HepG2 (cell line): ENCODE measurements at regions not wholly inside any gene's neighbourhood (a gene's known extent, or its start where the extent isn't known, plus 50 kb on each side); places are given as distances from the start of the nearest gene placed in this dataset.

Experiments
- ATAC-seq: fragments of 200-7000 bp; cut with Tn5 transposase; 3 replicates; pipeline ENCODE4 v1.9.1; 2020; ENCODE audit warnings: mild to moderate bottlenecking, moderate library complexity
- BruUV-seq: library from RNA; stranded (reverse); fragments of 400-500 nt; replicated peaks from 2 replicates; lab custom pipeline; 2021; lab: Mats Ljungman, UMichigan
- CTCF ChIA-PET: fragments of 300-600 bp; formaldehyde crosslinking; extraction: SDS; loops from one replicate; lab custom pipeline; 2021; ENCODE audit warnings: low total read pairs, inconsistent platforms, low intra/inter-chr PET ratio; lab: Yijun Ruan, JAX
- POLR2A ChIA-PET: fragments of 350-600 bp; sonication (Branson Sonifier 250); formaldehyde crosslinking; loops from one replicate; lab custom pipeline; 2020; ENCODE audit warnings: antibody characterized with exemption, inconsistent platforms; lab: Yijun Ruan, JAX
- DNase-seq: peaks from one replicate; pipeline ENCODE4 v3.0.0-alpha.2; 2015; ENCODE audit warnings: low spot score
- FAIRE-seq: peaks from 3 replicates; lab custom pipeline; 2011; peaks lifted over from hg19 to GRCh38; lab: Jason Lieb, UNC
- H2AFZ ChIP-seq: one replicate; pipeline ENCODE4 v1.6.1; 2011; ENCODE audit warnings: low read length, inconsistent platforms
- H3K27ac ChIP-seq: fragments of 300-600 bp; 3 replicates; pipeline ENCODE4 v1.8.0; 2011; ENCODE audit warnings: mixed run types, mild to moderate bottlenecking, mixed read lengths, low read length, inconsistent platforms; ENCODE audit not compliant: insufficient read depth; ENCODE audit errors: extremely low read length
- H3K27me3 ChIP-seq, 2 experiments: fragments of 200-600 bp in 1 of 2; 2 replicates in 1 of 2; 3 replicates in 1 of 2; pipeline versions ENCODE4 v1.6.0 to v1.8.0; 2011; ENCODE audit warnings: low read length in 2 of 2, mild to moderate bottlenecking in 2 of 2, moderate library complexity in 2 of 2, inconsistent platforms in 1 of 2; ENCODE audit not compliant: insufficient read depth in 2 of 2, control insufficient read depth in 1 of 2
- H3K36me3 ChIP-seq, 2 experiments: fragments of 200-600 bp in 1 of 2; replicated peaks in 1 of 2; 2 replicates in 1 of 2; 3 replicates in 1 of 2; pipeline versions ENCODE4 v1.5.1 to v1.8.0; 2011; ENCODE audit warnings: low read length in 2 of 2, inconsistent platforms in 1 of 2; ENCODE audit not compliant: insufficient read depth in 2 of 2, control insufficient read depth in 1 of 2
- H3K4me1 ChIP-seq: 2 replicates; pipeline ENCODE4 v1.5.1; 2012; ENCODE audit warnings: low read length, inconsistent platforms; ENCODE audit not compliant: insufficient read depth
- H3K4me2 ChIP-seq: 2 replicates; pipeline ENCODE4 v1.6.0; 2011; ENCODE audit warnings: low read depth, low read length, inconsistent platforms
- H3K4me3 ChIP-seq, 3 experiments: fragments of 200-600 bp in 1 of 3; sonication (generic), shearing (Covaris generic) in 1 of 3; replicated peaks in 1 of 3; 2 replicates each; pipeline ENCODE4 v1.5.1; 2011 to 2016; ENCODE audit warnings: low read length in 3 of 3, inconsistent platforms in 2 of 3, low read depth in 2 of 3, mild to moderate bottlenecking in 2 of 3, control low read depth in 1 of 3, mixed read lengths in 1 of 3; ENCODE audit not compliant: insufficient read depth in 1 of 3
- H3K79me2 ChIP-seq: one replicate; pipeline ENCODE4 v1.6.1; 2011; ENCODE audit warnings: low read length, inconsistent platforms; ENCODE audit not compliant: insufficient read depth
- H3K9ac ChIP-seq: 2 replicates; pipeline ENCODE4 v1.6.0; 2011; ENCODE audit warnings: mild to moderate bottlenecking, low read depth, low read length, inconsistent platforms; ENCODE audit not compliant: insufficient read depth
- H3K9me3 ChIP-seq: 2 replicates; pipeline ENCODE4 v1.5.1; 2012; ENCODE audit warnings: mild to moderate bottlenecking, low read length
- H4K20me1 ChIP-seq: 2 replicates; pipeline ENCODE4 v1.6.0; 2011; ENCODE audit warnings: inconsistent platforms, mild to moderate bottlenecking, low read length, moderate library complexity; ENCODE audit not compliant: insufficient read depth
- CEBPZ ChIP-seq: IDR thresholded peaks from 2 replicates; pipeline ENCODE4 v1.6.1; 2012; ENCODE audit warnings: low read length, improper control_type of control experiment
- CREB1 ChIP-seq, 2 experiments: fragments of 450-650 bp in 1 of 2; IDR thresholded peaks; 2 replicates each; pipeline ENCODE4 v1.6.1; 2016 to 2017; ENCODE audit warnings: control low read depth in 1 of 2, mild to moderate bottlenecking in 1 of 2, missing compliant biosample characterization in 1 of 2, missing genetic modification characterization in 1 of 2
- CREM ChIP-seq, 2 experiments: sonication (generic) in 1 of 2; formaldehyde crosslinking in 1 of 2; IDR thresholded peaks; 2 replicates each; pipeline versions ENCODE4 v1.4.0 to v1.6.1; 2016 to 2020; ENCODE audit warnings: antibody characterized with exemption in 1 of 2, mild to moderate bottlenecking in 1 of 2, missing genetic modification reagents in 1 of 2
- KIAA2018 ChIP-seq: sonication (generic); formaldehyde crosslinking; IDR thresholded peaks from 2 replicates; pipeline ENCODE4 v1.5.0; 2020; ENCODE audit warnings: mild to moderate bottlenecking, missing genetic modification reagents, borderline replicate concordance
- MIER3 ChIP-seq: IDR thresholded peaks from 2 replicates; pipeline ENCODE4 v1.6.1; 2016; ENCODE audit warnings: missing compliant biosample characterization, borderline replicate concordance
- RFX3 ChIP-seq: IDR thresholded peaks from 2 replicates; pipeline ENCODE4 v1.6.1; 2016; ENCODE audit warnings: missing biosample characterization, missing genetic modification reagents
- SNAPC2 ChIP-seq: sonication (generic); formaldehyde crosslinking; IDR thresholded peaks from 2 replicates; pipeline ENCODE4 v1.8.1; 2022; ENCODE audit warnings: mild to moderate bottlenecking, missing genetic modification reagents
- ZBTB7A ChIP-seq: sonication (generic); formaldehyde crosslinking; IDR thresholded peaks from 2 replicates; pipeline ENCODE4 v1.8.0; 2022; ENCODE audit warnings: mild to moderate bottlenecking, missing genetic modification reagents
- ZNF3 ChIP-seq: IDR thresholded peaks from 2 replicates; pipeline ENCODE4 v1.7.0; 2017; ENCODE audit warnings: inconsistent platforms
- ZNF317 ChIP-seq: sonication (generic); formaldehyde crosslinking; IDR thresholded peaks from 2 replicates; pipeline ENCODE4 v1.5.0; 2020; ENCODE audit warnings: mild to moderate bottlenecking, missing genetic modification reagents
- ZNF34 ChIP-seq: sonication (generic); formaldehyde crosslinking; IDR thresholded peaks from 2 replicates; pipeline ENCODE4 v1.4.0; 2020; ENCODE audit warnings: mild to moderate bottlenecking, missing genetic modification reagents, borderline replicate concordance
- ZNF577 ChIP-seq: sonication (generic); formaldehyde crosslinking; IDR thresholded peaks from 2 replicates; pipeline ENCODE4 v1.4.0; 2020; ENCODE audit warnings: mild to moderate bottlenecking, low read depth, missing genetic modification reagents, borderline replicate concordance
- WGBS: methylation state at CpG from one replicate; pipeline ENCODE4 v1.1.6; 2017; ENCODE audit warnings: low lambda C conversion rate; 5-methylcytosine and 5-hydroxymethylcytosine counted together
- in situ Hi-C: cut with HindIII; loops from 2 replicates; pipeline ENCODE4 v1.10.0; 2017; ENCODE audit warnings: low pct_unique_long_range_greater_than_20kb; ENCODE audit not compliant: extremely low pct_ligation_motif_present
- intact Hi-C: fragments of 100-400 bp; cut with micrococcal nuclease; formaldehyde crosslinking; loops from one replicate; pipeline ENCODE4 v1.10.0; 2022; ENCODE audit not compliant: unreplicated experiment
- TF ChIP-seq, protein P1 (sequence below): sonication (generic); formaldehyde crosslinking; IDR thresholded peaks from 2 replicates; pipeline ENCODE4 v1.4.0; 2020; ENCODE audit warnings: low read depth, mild to moderate bottlenecking, missing genetic modification reagents

- Histone ChIP-seq H3K9me3 (no peaks in the 10 kb centered on the region), H3K9ac (no peak overlapping the region), H2AFZ (no peak overlapping the region), H3K27me3 (no peaks in the 10 kb centered on the region), H3K4me1 (no peaks in the 10 kb centered on the region), H3K79me2 (no peaks in the 10 kb centered on the region), H3K4me2 (no peak overlapping the region), H4K20me1 (no peaks in the 10 kb centered on the region), H3K4me3 (no peak overlapping the region), H3K36me3 (no peaks in the 10 kb centered on the region), H3K27ac (no peak overlapping the region)
- WGBS = 41% methylated on average over 4 of the region's 4 CpGs
- intact Hi-C loops (no loop called here), in situ Hi-C loops (no loop called here)
- no peak for ATAC-seq
- POLR2A ChIA-PET = no interaction called here
- FAIRE-seq = no peak
- CTCF ChIA-PET = no interaction called here
- BruUV-seq = no TSS peak
- DNase-seq = no peak
- TF ChIP-seq CREB1 (IDR thresholded peaks at IDR 0.05) (no peak), CREB1 (CRISPR knock-in tag; IDR thresholded peaks at IDR 0.05) (no peak), ZNF577 (CRISPR knock-in tag) (no peak), KIAA2018 (CRISPR knock-in tag) (no peak), ZBTB7A (no peak), SNAPC2 (CRISPR knock-in tag) (no peak), RFX3 (CRISPR knock-in tag) (no peak), ZNF317 (CRISPR knock-in tag) (no peak), MIER3 (no peak), CEBPZ (no peak), ZNF34 (CRISPR knock-in tag) (no peak), CREM (IDR thresholded peaks at IDR 0.05) (no peak), CREM (CRISPR knock-in tag; IDR thresholded peaks at IDR 0.05) (no peak), ZNF3 (no peak)
- TF ChIP-seq, protein P1, sequence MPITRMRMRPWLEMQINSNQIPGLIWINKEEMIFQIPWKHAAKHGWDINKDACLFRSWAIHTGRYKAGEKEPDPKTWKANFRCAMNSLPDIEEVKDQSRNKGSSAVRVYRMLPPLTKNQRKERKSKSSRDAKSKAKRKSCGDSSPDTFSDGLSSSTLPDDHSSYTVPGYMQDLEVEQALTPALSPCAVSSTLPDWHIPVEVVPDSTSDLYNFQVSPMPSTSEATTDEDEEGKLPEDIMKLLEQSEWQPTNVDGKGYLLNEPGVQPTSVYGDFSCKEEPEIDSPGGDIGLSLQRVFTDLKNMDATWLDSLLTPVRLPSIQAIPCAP (CRISPR knock-in tag) = no peak
These were observed 196.7 kb upstream of the TMEM72 start for GRCh38 chr10:44714451-44714850.
